Trophoblast cell (in vitro differentiated cells and primary cell): ENCODE measurements at regions not wholly inside any gene's neighbourhood (a gene's known extent, or its start where the extent isn't known, plus 50 kb on each side); places are given as distances from the start of the nearest gene placed in this dataset.
"Not testable (repeated sequence)": the region's sequence is repeated elsewhere in the genome, so short reads cannot be mapped to it uniquely, and the experiment has no call there.

Experiments
- DNase-seq, 2 donors: peaks; one replicate each; pipeline ENCODE4 v3.0.0-alpha.2; 2016
- H2AFZ ChIP-seq: 2 replicates; pipeline ENCODE4 v1.6.1; 2013; ENCODE audit warnings: low read length, moderate library complexity, mild to moderate bottlenecking; ENCODE audit not compliant: insufficient read depth, poor library complexity
- H2AK5ac ChIP-seq: 2 replicates; pipeline ENCODE4 v1.6.1; 2013; ENCODE audit warnings: mild to moderate bottlenecking, low read length
- H2BK120ac ChIP-seq: 2 replicates; pipeline ENCODE4 v1.6.1; 2013; ENCODE audit warnings: low read length, mild to moderate bottlenecking, moderate library complexity; ENCODE audit not compliant: insufficient read depth, poor library complexity
- H2BK12ac ChIP-seq: 2 replicates; pipeline ENCODE4 v1.6.1; 2013; ENCODE audit warnings: mild to moderate bottlenecking, low read length, moderate library complexity
- H2BK5ac ChIP-seq: 2 replicates; pipeline ENCODE4 v1.6.1; 2013; ENCODE audit warnings: low read length, low read depth, moderate library complexity, mild to moderate bottlenecking; ENCODE audit not compliant: poor library complexity
- H3K14ac ChIP-seq: 2 replicates; pipeline ENCODE4 v1.6.1; 2013; ENCODE audit warnings: mild to moderate bottlenecking, low read length
- H3K18ac ChIP-seq: 2 replicates; pipeline ENCODE4 v1.6.1; 2013; ENCODE audit warnings: mild to moderate bottlenecking, low read length
- H3K23ac ChIP-seq: 2 replicates; pipeline ENCODE4 v1.6.1; 2013; ENCODE audit warnings: low read length
- H3K27ac ChIP-seq: 2 replicates; pipeline ENCODE4 v1.5.1; 2013; ENCODE audit warnings: low read depth, mild to moderate bottlenecking, inconsistent platforms, low read length, moderate library complexity
- H3K27me3 ChIP-seq: 2 replicates; pipeline ENCODE4 v1.6.1; 2013; ENCODE audit warnings: inconsistent platforms, mild to moderate bottlenecking, low read length, moderate library complexity; ENCODE audit not compliant: insufficient read depth
- H3K36me3 ChIP-seq, 2 experiments: 1 replicate in 1 of 2; 2 replicates in 1 of 2; pipeline ENCODE4 v1.6.1; 2013; ENCODE audit warnings: low read length in 2 of 2, mild to moderate bottlenecking in 2 of 2, moderate library complexity in 1 of 2; ENCODE audit not compliant: insufficient read depth in 2 of 2, control insufficient read depth in 1 of 2
- H3K4ac ChIP-seq: 2 replicates; pipeline ENCODE4 v1.6.1; 2013; ENCODE audit warnings: low read depth, mild to moderate bottlenecking, low read length, moderate library complexity
- H3K4me1 ChIP-seq, 2 experiments: 1 replicate in 1 of 2; 2 replicates in 1 of 2; pipeline ENCODE4 v1.6.1; 2013; ENCODE audit warnings: low read length in 2 of 2, mild to moderate bottlenecking in 2 of 2, moderate library complexity in 1 of 2; ENCODE audit not compliant: insufficient read depth in 2 of 2, control insufficient read depth in 1 of 2
- H3K4me2 ChIP-seq: 2 replicates; pipeline ENCODE4 v1.6.1; 2013; ENCODE audit warnings: inconsistent platforms, mild to moderate bottlenecking, low read length, moderate library complexity
- H3K4me3 ChIP-seq: 2 replicates; pipeline ENCODE4 v1.5.1; 2013; ENCODE audit warnings: mild to moderate bottlenecking, low read depth, low read length, inconsistent platforms
- H3K79me1 ChIP-seq: one replicate; pipeline ENCODE4 v1.6.1; 2013; ENCODE audit warnings: low read length
- H3K79me2 ChIP-seq: 2 replicates; pipeline ENCODE4 v1.6.1; 2013; ENCODE audit warnings: low read length, mild to moderate bottlenecking; ENCODE audit not compliant: control insufficient read depth, insufficient read depth, poor library complexity
- H3K9ac ChIP-seq: 2 replicates; pipeline ENCODE4 v1.6.1; 2013; ENCODE audit warnings: mild to moderate bottlenecking, low read length
- H3K9me3 ChIP-seq: 2 replicates; pipeline ENCODE4 v1.6.1; 2013; ENCODE audit warnings: low read depth, mild to moderate bottlenecking, control low read depth, inconsistent platforms, low read length; ENCODE audit not compliant: insufficient read depth
- H4K12ac ChIP-seq: 2 replicates; pipeline ENCODE4 v1.6.1; 2013; ENCODE audit warnings: low read depth, mild to moderate bottlenecking, low read length, moderate library complexity
- H4K8ac ChIP-seq: 2 replicates; pipeline ENCODE4 v1.6.1; 2013; ENCODE audit warnings: low read depth, mild to moderate bottlenecking, low read length, moderate library complexity
- H4K91ac ChIP-seq: one replicate; pipeline ENCODE4 v1.6.1; 2013; ENCODE audit warnings: low read depth, mild to moderate bottlenecking, low read length, moderate library complexity
- WGBS: extraction: QIAGEN DNeasy Blood & Tissue Kit; methylation state at CpG from one replicate; pipeline ENCODE4 v1.1.7; 2013; ENCODE audit warnings: missing lambda C conversion rate; ENCODE audit not compliant: insufficient read length, insufficient coverage; ENCODE audit errors: extremely low coverage; 5-methylcytosine and 5-hydroxymethylcytosine counted together

DNA sequence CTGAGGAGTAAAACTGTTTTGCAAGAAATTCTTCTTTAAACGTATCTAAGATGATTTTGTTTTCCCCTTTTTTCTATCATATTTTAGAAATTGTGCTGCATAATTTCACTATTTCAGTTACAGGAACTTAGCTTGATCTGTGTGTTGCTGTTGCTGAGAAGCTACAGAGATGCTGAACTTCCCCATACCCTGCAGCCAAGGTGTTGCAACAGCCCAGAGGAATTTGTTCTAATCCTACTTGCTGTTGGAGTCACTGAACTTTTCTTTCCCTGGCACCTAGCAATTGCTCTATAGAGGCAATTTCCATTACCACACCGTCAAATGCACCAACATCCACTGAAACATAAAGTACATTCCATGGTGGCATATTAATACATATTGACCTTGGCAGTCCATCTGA, 617.8 kb upstream of the AMELY start:
- Histone ChIP-seq H4K12ac (no peak overlapping the region), H4K8ac (no peak overlapping the region), H3K79me1 (no peaks in the 10 kb centered on the region), H3K14ac (no peak overlapping the region), H3K23ac (no peak overlapping the region), H2BK5ac (no peak overlapping the region), H3K4me3 (no peak overlapping the region), H3K18ac (no peak overlapping the region), H3K4ac (no peak overlapping the region), H3K4me2 (no peak overlapping the region), H3K36me3 (no peaks in the 10 kb centered on the region), H2BK12ac (no peak overlapping the region), H3K27me3 (no peaks in the 10 kb centered on the region), H3K79me2 (no peaks in the 10 kb centered on the region), H3K9ac (no peak overlapping the region), H3K27ac (no peak overlapping the region), H2BK120ac (no peak overlapping the region), H4K91ac (no peak overlapping the region), H3K9me3 (no peaks in the 10 kb centered on the region), H3K4me1 (no peaks in the 10 kb centered on the region), H2AFZ (no peak overlapping the region), H2AK5ac (no peak overlapping the region)
- no CpG with 5 or more reads among the region's 2 CpGs for WGBS
- DNase-seq, result no peak

DNA sequence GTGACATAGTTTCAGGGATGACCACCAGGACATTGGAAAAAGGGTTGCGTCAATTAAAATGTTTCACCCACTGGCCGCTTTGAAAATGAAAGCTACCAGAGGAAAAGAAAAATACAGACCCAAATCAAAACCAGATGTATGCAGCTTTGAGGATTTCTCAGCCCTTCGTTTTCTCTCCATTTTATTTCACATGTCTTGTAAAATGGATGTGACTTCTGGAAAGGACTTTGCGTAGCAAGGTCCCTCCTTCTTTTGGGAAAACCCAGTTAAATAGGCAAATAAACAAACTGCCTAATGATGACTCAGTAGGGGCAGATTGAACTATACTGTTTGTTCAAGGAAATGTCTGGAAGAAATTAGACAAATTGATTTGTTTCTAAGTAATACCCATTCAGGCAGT, 616.0 kb upstream of the AMELY start:
- not testable (repeated sequence) for H2AFZ ChIP-seq, H3K27me3 ChIP-seq, H3K27ac ChIP-seq, H4K12ac ChIP-seq, H3K79me1 ChIP-seq, H3K14ac ChIP-seq, H4K8ac ChIP-seq, H3K9ac ChIP-seq, H3K4me1 ChIP-seq, H2BK5ac ChIP-seq, H2AK5ac ChIP-seq, H2BK12ac ChIP-seq, H3K4me3 ChIP-seq, DNase-seq, H3K23ac ChIP-seq, H2BK120ac ChIP-seq, H3K36me3 ChIP-seq, H3K4me2 ChIP-seq, H3K18ac ChIP-seq, H3K9me3 ChIP-seq, H4K91ac ChIP-seq, H3K79me2 ChIP-seq, H3K4ac ChIP-seq
- WGBS, result no CpG with 5 or more reads among the region's 4 CpGs

GRCh38 chrY:7518387-7518786, 606.8 kb upstream of the AMELY start:
- Histone ChIP-seq H2BK120ac (no peak overlapping the region), H2AFZ (no peak overlapping the region), H3K9ac (no peak overlapping the region), H3K79me1 (no peaks in the 10 kb centered on the region), H3K23ac (no peak overlapping the region), H3K4me1 (no peaks in the 10 kb centered on the region), H2BK5ac (no peak overlapping the region), H2BK12ac (no peak overlapping the region), H3K4me3 (no peak overlapping the region), H3K79me2 (no peaks in the 10 kb centered on the region), H3K27me3 (no peaks in the 10 kb centered on the region), H3K18ac (no peak overlapping the region), H4K91ac (no peak overlapping the region), H3K36me3 (no peaks in the 10 kb centered on the region), H3K9me3 (no peaks in the 10 kb centered on the region), H3K4me2 (no peak overlapping the region), H3K27ac (no peak overlapping the region), H2AK5ac (no peak overlapping the region), H3K4ac (no peak overlapping the region), H4K12ac (no peak overlapping the region), H4K8ac (no peak overlapping the region), H3K14ac (no peak overlapping the region)
- WGBS, result no CpG with 5 or more reads among the region's 1 CpG
- peak in 1 of 2 donors; percentile 54 for DNase-seq

GRCh38 chrY:7516268-7516667, 604.7 kb upstream of the AMELY start:
- no peak for DNase-seq
- Histone ChIP-seq H2AK5ac (no peak overlapping the region), H3K18ac (no peak overlapping the region), H3K27ac (no peak overlapping the region), H3K9me3 (no peaks in the 10 kb centered on the region), H3K27me3 (no peaks in the 10 kb centered on the region), H2AFZ (no peak overlapping the region), H4K12ac (no peak overlapping the region), H3K4ac (no peak overlapping the region), H3K79me1 (no peaks in the 10 kb centered on the region), H4K8ac (no peak overlapping the region), H2BK12ac (no peak overlapping the region), H3K36me3 (no peaks in the 10 kb centered on the region), H3K4me3 (no peak overlapping the region), H3K14ac (no peak overlapping the region), H3K4me2 (no peak overlapping the region), H3K79me2 (no peaks in the 10 kb centered on the region), H3K23ac (no peak overlapping the region), H4K91ac (no peak overlapping the region), H2BK120ac (no peak overlapping the region), H3K4me1 (no peaks in the 10 kb centered on the region), H3K9ac (no peak overlapping the region), H2BK5ac (no peak overlapping the region)
- no CpG with 5 or more reads among the region's 3 CpGs for WGBS
